ENCODE measurements at regions not wholly inside any gene's neighbourhood (a gene's known extent, or its start where the extent isn't known, plus 50 kb on each side); places are given as distances from the start of the nearest gene placed in this dataset.

DNA sequence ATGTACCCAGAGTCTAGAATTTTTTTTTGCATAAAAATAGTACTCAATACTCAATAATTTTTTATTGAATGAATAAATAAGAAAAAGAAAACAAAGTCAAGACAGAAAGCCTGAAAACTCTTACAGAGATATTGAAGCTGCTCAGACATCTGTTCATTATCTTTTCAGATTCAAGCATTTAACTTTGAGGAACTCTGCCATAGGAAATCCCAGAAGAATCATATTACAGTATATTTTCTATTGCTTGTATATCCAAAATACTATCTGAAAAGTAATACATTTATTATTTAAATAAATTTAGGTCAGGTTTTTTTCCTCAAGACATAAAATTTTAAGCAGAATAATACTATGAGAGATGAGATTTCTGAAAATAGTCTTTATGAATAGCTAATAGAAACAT, 755.9 kb upstream of the ADGRL4 start:
- TF ChIP-seq, protein P1, sequence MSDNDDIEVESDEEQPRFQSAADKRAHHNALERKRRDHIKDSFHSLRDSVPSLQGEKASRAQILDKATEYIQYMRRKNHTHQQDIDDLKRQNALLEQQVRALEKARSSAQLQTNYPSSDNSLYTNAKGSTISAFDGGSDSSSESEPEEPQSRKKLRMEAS (IDR thresholded peaks at IDR 0.05): no peak
- TF ChIP-seq CEBPB (IDR thresholded peaks at IDR 0.05) (no peak), ZBTB7A (IDR thresholded peaks at IDR 0.05; ENCODE audit: low read depth) (no peak)

DNA sequence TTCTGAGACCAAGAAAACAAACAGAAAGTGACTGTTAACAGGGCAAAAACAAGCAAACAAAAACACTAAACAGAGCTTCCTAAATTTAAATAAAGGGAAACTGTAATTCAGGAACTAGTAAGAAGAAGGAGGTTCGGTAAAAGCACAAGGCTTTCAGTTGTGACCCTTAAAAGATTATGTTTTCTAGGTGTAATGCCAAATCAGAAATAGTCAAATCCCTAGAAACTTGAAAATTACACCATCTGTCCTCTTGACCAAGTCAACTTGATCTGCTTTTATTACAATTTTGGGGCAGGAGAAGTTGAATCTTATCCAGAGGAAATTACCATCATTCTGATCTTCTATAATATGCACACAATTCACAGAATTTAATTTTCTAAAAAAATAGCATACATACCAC, 754.0 kb upstream of the ADGRL4 start:
- TF ChIP-seq TCF12 (IDR thresholded peaks at IDR 0.05; ENCODE audit: low read depth): no peak
- no peak for TF ChIP-seq EP300 (IDR thresholded peaks at IDR 0.05; ENCODE audit: borderline replicate concordance)
- TF ChIP-seq YY1 (IDR thresholded peaks at IDR 0.05; ENCODE audit: low read depth): no peak

DNA sequence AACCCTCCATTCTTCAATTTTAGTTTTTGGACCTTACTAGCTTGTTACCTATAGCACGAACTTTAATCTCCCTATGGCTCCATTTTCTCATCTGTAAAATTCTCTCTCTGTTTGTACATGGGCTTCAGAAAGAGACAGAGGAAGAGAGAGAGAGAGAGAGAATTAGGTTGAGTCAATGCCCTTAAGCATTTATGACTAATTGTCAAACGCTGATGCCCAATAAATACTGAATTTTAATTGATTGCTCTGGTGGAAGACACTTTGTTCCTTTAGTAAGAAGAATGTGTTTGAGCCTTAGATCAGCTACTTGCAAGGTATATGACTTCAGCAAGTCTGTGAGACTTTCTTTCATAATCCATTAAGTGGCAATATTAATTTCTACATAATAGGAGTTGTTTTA, 743.1 kb upstream of the ADGRL4 start:
- TF ChIP-seq CREB1 (IDR thresholded peaks at IDR 0.05; ENCODE audit: low read depth): no peak
- no peak for TF ChIP-seq EP300 (IDR thresholded peaks at IDR 0.05; ENCODE audit: borderline replicate concordance)
- TF ChIP-seq TCF12 (IDR thresholded peaks at IDR 0.05; ENCODE audit: low read depth): no peak
- TF ChIP-seq RAD21 (IDR thresholded peaks at IDR 0.05; ENCODE audit: low read depth): no peak
- TF ChIP-seq, protein P1 (IDR thresholded peaks at IDR 0.05): no peak
- no peak for TF ChIP-seq ZBTB7A (IDR thresholded peaks at IDR 0.05; ENCODE audit: low read depth)
- TF ChIP-seq, protein P2, sequence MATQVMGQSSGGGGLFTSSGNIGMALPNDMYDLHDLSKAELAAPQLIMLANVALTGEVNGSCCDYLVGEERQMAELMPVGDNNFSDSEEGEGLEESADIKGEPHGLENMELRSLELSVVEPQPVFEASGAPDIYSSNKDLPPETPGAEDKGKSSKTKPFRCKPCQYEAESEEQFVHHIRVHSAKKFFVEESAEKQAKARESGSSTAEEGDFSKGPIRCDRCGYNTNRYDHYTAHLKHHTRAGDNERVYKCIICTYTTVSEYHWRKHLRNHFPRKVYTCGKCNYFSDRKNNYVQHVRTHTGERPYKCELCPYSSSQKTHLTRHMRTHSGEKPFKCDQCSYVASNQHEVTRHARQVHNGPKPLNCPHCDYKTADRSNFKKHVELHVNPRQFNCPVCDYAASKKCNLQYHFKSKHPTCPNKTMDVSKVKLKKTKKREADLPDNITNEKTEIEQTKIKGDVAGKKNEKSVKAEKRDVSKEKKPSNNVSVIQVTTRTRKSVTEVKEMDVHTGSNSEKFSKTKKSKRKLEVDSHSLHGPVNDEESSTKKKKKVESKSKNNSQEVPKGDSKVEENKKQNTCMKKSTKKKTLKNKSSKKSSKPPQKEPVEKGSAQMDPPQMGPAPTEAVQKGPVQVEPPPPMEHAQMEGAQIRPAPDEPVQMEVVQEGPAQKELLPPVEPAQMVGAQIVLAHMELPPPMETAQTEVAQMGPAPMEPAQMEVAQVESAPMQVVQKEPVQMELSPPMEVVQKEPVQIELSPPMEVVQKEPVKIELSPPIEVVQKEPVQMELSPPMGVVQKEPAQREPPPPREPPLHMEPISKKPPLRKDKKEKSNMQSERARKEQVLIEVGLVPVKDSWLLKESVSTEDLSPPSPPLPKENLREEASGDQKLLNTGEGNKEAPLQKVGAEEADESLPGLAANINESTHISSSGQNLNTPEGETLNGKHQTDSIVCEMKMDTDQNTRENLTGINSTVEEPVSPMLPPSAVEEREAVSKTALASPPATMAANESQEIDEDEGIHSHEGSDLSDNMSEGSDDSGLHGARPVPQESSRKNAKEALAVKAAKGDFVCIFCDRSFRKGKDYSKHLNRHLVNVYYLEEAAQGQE (IDR thresholded peaks at IDR 0.05; ENCODE audit: low read depth): no peak
- TF ChIP-seq YY1 (IDR thresholded peaks at IDR 0.05; ENCODE audit: low read depth): no peak
- TF ChIP-seq EGR1 (IDR thresholded peaks at IDR 0.05): no peak
- TF ChIP-seq, protein P3, sequence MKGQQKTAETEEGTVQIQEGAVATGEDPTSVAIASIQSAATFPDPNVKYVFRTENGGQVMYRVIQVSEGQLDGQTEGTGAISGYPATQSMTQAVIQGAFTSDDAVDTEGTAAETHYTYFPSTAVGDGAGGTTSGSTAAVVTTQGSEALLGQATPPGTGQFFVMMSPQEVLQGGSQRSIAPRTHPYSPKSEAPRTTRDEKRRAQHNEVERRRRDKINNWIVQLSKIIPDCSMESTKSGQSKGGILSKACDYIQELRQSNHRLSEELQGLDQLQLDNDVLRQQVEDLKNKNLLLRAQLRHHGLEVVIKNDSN (IDR thresholded peaks at IDR 0.05): no peak
- TF ChIP-seq TEAD4 (IDR thresholded peaks at IDR 0.05): no peak
- no peak for TF ChIP-seq TAF1 (IDR thresholded peaks at IDR 0.05; ENCODE audit: low read depth)
- no peak for TF ChIP-seq FOXM1 (IDR thresholded peaks at IDR 0.05; ENCODE audit: borderline replicate concordance, low read depth)
- no peak for TF ChIP-seq NFIC (IDR thresholded peaks at IDR 0.05)
- TF ChIP-seq CEBPB (IDR thresholded peaks at IDR 0.05): no peak

DNA sequence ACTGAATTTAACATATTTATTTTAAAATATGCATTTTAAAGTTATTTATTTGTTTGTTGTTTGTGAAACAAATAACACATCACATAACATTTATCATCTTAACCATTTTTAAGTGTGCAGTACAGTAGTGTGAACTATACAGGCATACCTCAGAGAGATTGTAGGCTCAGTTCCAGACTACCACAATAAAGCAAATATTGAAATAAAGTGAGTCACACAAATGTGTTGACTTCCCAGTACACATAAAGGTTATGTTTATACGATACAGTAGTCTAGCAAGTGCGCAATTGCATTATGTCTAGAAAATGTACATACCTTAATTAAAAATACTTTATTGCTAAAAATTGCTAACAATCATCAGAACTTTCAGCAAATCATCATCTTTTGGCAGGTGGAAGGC, 739.4 kb upstream of the ADGRL4 start:
- TF ChIP-seq, protein P1 (IDR thresholded peaks at IDR 0.05): no peak
- TF ChIP-seq ZBTB7A (IDR thresholded peaks at IDR 0.05; ENCODE audit: low read depth) (no peak), RAD21 (IDR thresholded peaks at IDR 0.05; ENCODE audit: low read depth) (no peak)
- TF ChIP-seq, protein P2 (IDR thresholded peaks at IDR 0.05; ENCODE audit: low read depth): no peak
- TF ChIP-seq, protein P3 (IDR thresholded peaks at IDR 0.05): no peak

DNA sequence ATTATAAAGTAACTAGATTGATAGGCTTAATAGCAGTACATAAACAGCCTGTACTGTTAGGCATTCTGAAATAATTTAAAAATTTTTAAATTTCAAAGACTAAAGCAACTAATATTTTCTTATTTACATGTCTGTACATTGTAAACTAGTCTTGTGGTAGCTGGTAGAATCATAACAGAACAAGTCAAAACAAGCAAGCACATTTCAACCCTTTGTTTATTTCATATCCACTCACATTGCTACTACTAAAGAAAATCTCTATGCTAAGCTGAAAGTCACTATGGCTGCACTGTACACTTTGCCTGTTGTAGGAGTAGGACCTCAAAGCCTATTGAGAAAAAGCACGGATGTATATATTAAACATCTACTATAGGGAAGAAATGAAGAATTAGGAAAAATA, 738.2 kb upstream of the ADGRL4 start:
- TF ChIP-seq, protein P1 (IDR thresholded peaks at IDR 0.05): no peak
- TF ChIP-seq, protein P3 (IDR thresholded peaks at IDR 0.05): no peak
- TF ChIP-seq RAD21 (IDR thresholded peaks at IDR 0.05; ENCODE audit: low read depth) (no peak), FOXM1 (IDR thresholded peaks at IDR 0.05; ENCODE audit: borderline replicate concordance, low read depth) (no peak), TEAD4 (IDR thresholded peaks at IDR 0.05) (no peak)
- TF ChIP-seq, protein P2 (IDR thresholded peaks at IDR 0.05; ENCODE audit: low read depth): no peak
